ENCODE measurements at regions not wholly inside any gene's neighbourhood (a gene's known extent, or its start where the extent isn't known, plus 50 kb on each side); places are given as distances from the start of the nearest gene placed in this dataset.

- no peak for DNase-seq (ENCODE audit: low read depth in 2 of 2)
Observed at GRCh38 chr2:188046437-188046836, 245.2 kb upstream of the GULP1 start.

GRCh38 chr2:188047735-188048134 is 243.9 kb upstream of the GULP1 start:
- DNase-seq (ENCODE audit: low read depth in 2 of 2): no peak

- no peak for DNase-seq (ENCODE audit: low read depth in 2 of 2)
Observed at GRCh38 chr2:188050726-188051125, 240.9 kb upstream of the GULP1 start.

GRCh38 chr2:188051706-188052105 is 240.0 kb upstream of the GULP1 start:
- no peak for DNase-seq (ENCODE audit: low read depth in 2 of 2)

GRCh38 chr2:188065386-188065785 is 226.3 kb upstream of the GULP1 start:
- peak; percentile 4 to 8 for DNase-seq (ENCODE audit: low read depth in 2 of 2)

GRCh38 chr2:188068093-188068492 is 223.6 kb upstream of the GULP1 start:
- no peak for DNase-seq (ENCODE audit: low read depth in 2 of 2)

GRCh38 chr2:188076149-188077056 is 215.3 kb upstream of the GULP1 start:
- DNase-seq (ENCODE audit: low read depth in 2 of 2): no peak

- no peak for DNase-seq (ENCODE audit: low read depth in 2 of 2)
Observed at GRCh38 chr2:188077757-188078156, 213.9 kb upstream of the GULP1 start.

- DNase-seq (ENCODE audit: low read depth in 2 of 2): no peak
Observed at GRCh38 chr2:188078534-188078933, 213.1 kb upstream of the GULP1 start.

- DNase-seq (ENCODE audit: low read depth in 2 of 2): no peak
Observed at GRCh38 chr2:188079196-188079595, 212.5 kb upstream of the GULP1 start.

- DNase-seq (ENCODE audit: low read depth in 2 of 2): no peak
Observed at GRCh38 chr2:188085421-188085820, 206.3 kb upstream of the GULP1 start.

- peak; percentile 13 to 26 for DNase-seq (ENCODE audit: low read depth in 2 of 2)
Observed at GRCh38 chr2:188089901-188090300, 201.8 kb upstream of the GULP1 start.

- peak; percentile 7 to 12 for DNase-seq (ENCODE audit: low read depth in 2 of 2)
Observed at GRCh38 chr2:188091220-188091619, 200.5 kb upstream of the GULP1 start.

GRCh38 chr2:188092734-188093133 is 198.9 kb upstream of the GULP1 start:
- DNase-seq (ENCODE audit: low read depth in 2 of 2): no peak

- no peak for DNase-seq (ENCODE audit: low read depth in 2 of 2)
Observed at GRCh38 chr2:188096910-188097309, 194.8 kb upstream of the GULP1 start.

GRCh38 chr2:188102881-188103280 is 188.8 kb upstream of the GULP1 start:
- DNase-seq (ENCODE audit: low read depth in 2 of 2): no peak

GRCh38 chr2:188114014-188114413 is 177.7 kb upstream of the GULP1 start:
- DNase-seq (ENCODE audit: low read depth in 2 of 2): peak in 1 of 2 donors; percentile 3

- no peak for DNase-seq (ENCODE audit: low read depth in 2 of 2)
Observed at GRCh38 chr2:188117706-188118105, 174.0 kb upstream of the GULP1 start.

GRCh38 chr2:188118431-188118830 is 173.2 kb upstream of the GULP1 start:
- peak in 1 of 2 donors; percentile 5 for DNase-seq (ENCODE audit: low read depth in 2 of 2)

GRCh38 chr2:188119112-188119838 is 172.4 kb upstream of the GULP1 start:
- DNase-seq (ENCODE audit: low read depth in 2 of 2): no peak

- no peak for DNase-seq (ENCODE audit: low read depth in 2 of 2)
Observed at GRCh38 chr2:188122985-188123384, 168.7 kb upstream of the GULP1 start.

- DNase-seq (ENCODE audit: low read depth in 2 of 2): no peak
Observed at GRCh38 chr2:188129677-188130076, 162.0 kb upstream of the GULP1 start.

- DNase-seq (ENCODE audit: low read depth in 2 of 2): no peak
Observed at GRCh38 chr2:188130317-188130716, 161.4 kb upstream of the GULP1 start.
